Skeletal muscle tissue (tissue), 3 donors: ENCODE measurements at regions not wholly inside any gene's neighbourhood (a gene's known extent, or its start where the extent isn't known, plus 50 kb on each side); places are given as distances from the start of the nearest gene placed in this dataset.

Experiments used
- H3K27ac ChIP-seq: one replicate; pipeline ENCODE4 v1.7.0; 2013; ENCODE audit warnings: mild to moderate bottlenecking, low read depth, low read length, inconsistent platforms
- H3K27me3 ChIP-seq, 3 donors: one replicate each; pipeline ENCODE4 v1.7.0; 2013; ENCODE audit warnings: low read length in 3 of 3; ENCODE audit not compliant: control insufficient read depth in 3 of 3, insufficient read depth in 3 of 3
- H3K36me3 ChIP-seq, 3 donors: one replicate each; pipeline ENCODE4 v1.7.0; 2013; ENCODE audit warnings: low read length in 3 of 3; ENCODE audit not compliant: control insufficient read depth in 3 of 3, insufficient read depth in 3 of 3
- H3K4me1 ChIP-seq, 3 donors: one replicate each; pipeline ENCODE4 v1.7.0; 2013; ENCODE audit warnings: low read length in 3 of 3, mild to moderate bottlenecking in 3 of 3; ENCODE audit not compliant: control insufficient read depth in 3 of 3, insufficient read depth in 3 of 3
- H3K4me3 ChIP-seq, 3 donors: one replicate each; pipeline ENCODE4 v1.7.0; 2013; ENCODE audit warnings: low read length in 3 of 3
- H3K9ac ChIP-seq, 3 donors: one replicate each; pipeline ENCODE4 v1.7.0; 2013; ENCODE audit warnings: low read length in 3 of 3, mild to moderate bottlenecking in 3 of 3, moderate library complexity in 2 of 3, low read depth in 1 of 3
- H3K9me3 ChIP-seq, 3 donors: one replicate each; pipeline ENCODE4 v1.7.0; 2013; ENCODE audit warnings: low read length in 3 of 3; ENCODE audit not compliant: control insufficient read depth in 3 of 3
- donor health status: Osteomylitis.

- Histone ChIP-seq H3K27me3 (no peaks in the 10 kb centered on the region), H3K27ac (no peak overlapping the region), H3K4me3 (no peak overlapping the region), H3K9ac (no peak overlapping the region), H3K4me1 (no peaks in the 10 kb centered on the region), H3K36me3 (no peaks in the 10 kb centered on the region), H3K9me3 (no peaks in the 10 kb centered on the region)
These were observed 891.8 kb upstream of the SOX9 start for GRCh38 chr17:71229070-71229469.

- Histone ChIP-seq H3K4me3 (no peak overlapping the region), H3K27ac (no peak overlapping the region), H3K27me3 (no peaks in the 10 kb centered on the region), H3K9me3 (no peaks in the 10 kb centered on the region), H3K4me1 (no peaks in the 10 kb centered on the region), H3K9ac (no peak overlapping the region), H3K36me3 (no peaks in the 10 kb centered on the region)
These were observed 887.8 kb upstream of the SOX9 start for GRCh38 chr17:71232801-71233559.

GRCh38 chr17:71234349-71234748 is 886.5 kb upstream of the SOX9 start:
- Histone ChIP-seq H3K4me3 (no peak overlapping the region), H3K27me3 (no peaks in the 10 kb centered on the region), H3K9ac (no peak overlapping the region), H3K9me3 (no peaks in the 10 kb centered on the region), H3K27ac (no peak overlapping the region), H3K4me1 (no peaks in the 10 kb centered on the region), H3K36me3 (no peaks in the 10 kb centered on the region)

- Histone ChIP-seq H3K36me3 (no peaks in the 10 kb centered on the region), H3K27me3 (no peaks in the 10 kb centered on the region), H3K27ac (no peak overlapping the region), H3K9ac (no peak overlapping the region), H3K4me3 (no peak overlapping the region), H3K9me3 (no peaks in the 10 kb centered on the region), H3K4me1 (no peaks in the 10 kb centered on the region)
These were observed 882.8 kb upstream of the SOX9 start for GRCh38 chr17:71237903-71238538.

- Histone ChIP-seq H3K4me3 (no peak overlapping the region), H3K36me3 (no peaks in the 10 kb centered on the region), H3K4me1 (no peaks in the 10 kb centered on the region), H3K9me3 (no peaks in the 10 kb centered on the region), H3K9ac (no peak overlapping the region), H3K27ac (no peak overlapping the region), H3K27me3 (no peaks in the 10 kb centered on the region)
These were observed 873.3 kb upstream of the SOX9 start for GRCh38 chr17:71247441-71248015.

GRCh38 chr17:71251276-71251675 is 869.5 kb upstream of the SOX9 start:
- Histone ChIP-seq H3K9me3 (no peaks in the 10 kb centered on the region), H3K27me3 (no peaks in the 10 kb centered on the region), H3K4me3 (no peak overlapping the region), H3K9ac (no peak overlapping the region), H3K36me3 (no peaks in the 10 kb centered on the region), H3K4me1 (no peaks in the 10 kb centered on the region), H3K27ac (no peak overlapping the region)

- Histone ChIP-seq H3K27me3 (no peaks in the 10 kb centered on the region), H3K9me3 (no peaks in the 10 kb centered on the region), H3K9ac (no peak overlapping the region), H3K27ac (no peak overlapping the region), H3K36me3 (no peaks in the 10 kb centered on the region), H3K4me1 (no peaks in the 10 kb centered on the region), H3K4me3 (no peak overlapping the region)
These were observed 868.9 kb upstream of the SOX9 start for GRCh38 chr17:71251951-71252350.

GRCh38 chr17:71252436-71252835 is 868.4 kb upstream of the SOX9 start:
- H3K9ac ChIP-seq: no peak overlapping the region
- H3K4me1 ChIP-seq: no peaks in the 10 kb centered on the region
- no peak overlapping the region for H3K4me3 ChIP-seq
- H3K27ac ChIP-seq: no peak overlapping the region
- H3K36me3 ChIP-seq: no peaks in the 10 kb centered on the region
- no peaks in the 10 kb centered on the region for H3K27me3 ChIP-seq
- no peaks in the 10 kb centered on the region for H3K9me3 ChIP-seq

GRCh38 chr17:71257096-71257495 is 863.7 kb upstream of the SOX9 start:
- H3K27ac ChIP-seq: no peak overlapping the region
- H3K9me3 ChIP-seq: no peaks in the 10 kb centered on the region
- H3K4me3 ChIP-seq: no peak overlapping the region
- no peak overlapping the region for H3K9ac ChIP-seq
- H3K36me3 ChIP-seq: no peaks in the 10 kb centered on the region
- H3K27me3 ChIP-seq: no peaks in the 10 kb centered on the region
- no peaks in the 10 kb centered on the region for H3K4me1 ChIP-seq

- Histone ChIP-seq H3K4me1 (no peaks in the 10 kb centered on the region), H3K9me3 (no peaks in the 10 kb centered on the region), H3K36me3 (no peaks in the 10 kb centered on the region), H3K4me3 (no peak overlapping the region), H3K27ac (no peak overlapping the region), H3K27me3 (no peaks in the 10 kb centered on the region), H3K9ac (no peak overlapping the region)
These were observed 860.4 kb upstream of the SOX9 start for GRCh38 chr17:71260366-71260940.
